Vagina (tissue), 2 donors: ENCODE measurements at regions not wholly inside any gene's neighbourhood (a gene's known extent, or its start where the extent isn't known, plus 50 kb on each side); places are given as distances from the start of the nearest gene placed in this dataset.

ENCODE experiments used
- CTCF ChIP-seq, 3 experiments: fragments of 450-650 bp in 2 of 3; fragments of 200-600 bp in 1 of 3; sonication (generic) in 1 of 3; IDR thresholded peaks; one replicate each; pipeline ENCODE4 v1.5.1; 2017 to 2019; ENCODE audit warnings: antibody characterized with exemption in 3 of 3, mild to moderate bottlenecking in 2 of 3, moderate library complexity in 2 of 3
- POLR2A ChIP-seq, 2 donors: fragments of 450-650 bp; IDR thresholded peaks; one replicate each; pipeline ENCODE4 v1.6.1; 2017; ENCODE audit warnings: antibody characterized with exemption in 2 of 2, mild to moderate bottlenecking in 2 of 2, moderate library complexity in 2 of 2

- TF ChIP-seq CTCF (IDR thresholded peaks at IDR 0.05), result no peak
- TF ChIP-seq POLR2A (IDR thresholded peaks at IDR 0.05), result no peak
Observed at GRCh38 chr13:68938639-68939038, 1169.0 kb upstream of the ATXN8OS start.
